Retinal pigment epithelial cell (primary cell): ENCODE measurements at regions not wholly inside any gene's neighbourhood (a gene's known extent, or its start where the extent isn't known, plus 50 kb on each side); places are given as distances from the start of the nearest gene placed in this dataset.

Experiments used
- DNase-seq: peaks from one replicate; pipeline ENCODE4 v3.0.0-alpha.2; 2010; ENCODE audit warnings: low read depth
- H3K4me3 ChIP-seq: 2 replicates; pipeline ENCODE4 v1.5.1; 2011; ENCODE audit warnings: mild to moderate bottlenecking, low read length, control low read depth, moderate library complexity
- TF ChIP-seq, protein P1 (sequence below): conservative IDR thresholded peaks from 2 replicates; pipeline ENCODE4 v1.5.1; 2011; ENCODE audit warnings: low read depth, low read length, control low read depth, inconsistent platforms

DNA sequence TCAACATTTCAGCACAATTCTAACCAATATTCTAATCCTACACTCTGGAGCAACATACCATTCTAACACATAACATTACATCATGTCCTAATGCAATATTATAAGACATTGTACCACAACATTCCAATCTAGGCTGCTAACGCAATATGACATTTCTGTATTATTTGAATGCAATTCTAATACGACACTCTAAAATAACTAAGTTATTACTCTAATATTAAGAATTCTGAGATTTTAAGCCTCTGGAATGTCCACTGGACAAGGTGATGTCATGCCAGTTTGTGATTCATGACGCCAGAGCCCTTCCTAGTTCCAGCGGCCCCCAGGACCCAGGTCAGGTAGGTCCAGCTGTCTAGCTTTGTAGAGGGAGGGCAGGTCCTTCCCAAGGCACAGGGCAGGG is 69.7 kb upstream of the SIRPA start:
- TF ChIP-seq, protein P1, sequence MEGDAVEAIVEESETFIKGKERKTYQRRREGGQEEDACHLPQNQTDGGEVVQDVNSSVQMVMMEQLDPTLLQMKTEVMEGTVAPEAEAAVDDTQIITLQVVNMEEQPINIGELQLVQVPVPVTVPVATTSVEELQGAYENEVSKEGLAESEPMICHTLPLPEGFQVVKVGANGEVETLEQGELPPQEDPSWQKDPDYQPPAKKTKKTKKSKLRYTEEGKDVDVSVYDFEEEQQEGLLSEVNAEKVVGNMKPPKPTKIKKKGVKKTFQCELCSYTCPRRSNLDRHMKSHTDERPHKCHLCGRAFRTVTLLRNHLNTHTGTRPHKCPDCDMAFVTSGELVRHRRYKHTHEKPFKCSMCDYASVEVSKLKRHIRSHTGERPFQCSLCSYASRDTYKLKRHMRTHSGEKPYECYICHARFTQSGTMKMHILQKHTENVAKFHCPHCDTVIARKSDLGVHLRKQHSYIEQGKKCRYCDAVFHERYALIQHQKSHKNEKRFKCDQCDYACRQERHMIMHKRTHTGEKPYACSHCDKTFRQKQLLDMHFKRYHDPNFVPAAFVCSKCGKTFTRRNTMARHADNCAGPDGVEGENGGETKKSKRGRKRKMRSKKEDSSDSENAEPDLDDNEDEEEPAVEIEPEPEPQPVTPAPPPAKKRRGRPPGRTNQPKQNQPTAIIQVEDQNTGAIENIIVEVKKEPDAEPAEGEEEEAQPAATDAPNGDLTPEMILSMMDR, result no peak
- DNase-seq, result peak; percentile 69
- H3K4me3 ChIP-seq, result no peak overlapping the region

DNA sequence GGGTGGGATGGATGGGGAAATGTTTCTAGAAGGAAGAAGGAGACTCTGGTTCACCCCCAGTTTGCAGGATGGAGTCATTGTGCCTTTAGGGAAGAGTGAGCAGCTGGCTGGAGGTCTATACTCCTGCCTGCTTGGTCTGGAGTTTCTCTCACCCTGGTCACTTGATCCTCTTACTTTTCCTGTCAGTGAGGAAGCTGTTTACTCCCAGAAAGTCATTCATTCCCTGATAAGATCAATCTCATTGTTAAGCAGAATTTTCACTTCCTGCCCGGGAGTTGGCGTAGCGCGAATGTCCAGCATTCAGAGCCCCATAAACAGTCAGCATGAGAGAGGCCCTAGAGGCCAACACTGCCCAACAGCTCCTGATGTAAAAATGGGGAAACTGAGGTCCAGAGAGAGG is 70.4 kb upstream of the SIRPA start:
- DNase-seq, result no peak
- H3K4me3 ChIP-seq, result no peak overlapping the region
- TF ChIP-seq, protein P1, result no peak

GRCh38 chr20:1824181-1824580 is 71.0 kb upstream of the SIRPA start:
- no peak overlapping the region for H3K4me3 ChIP-seq
- DNase-seq, result no peak
- TF ChIP-seq, protein P1, result no peak

GRCh38 chr20:1823450-1823844 is 71.8 kb upstream of the SIRPA start:
- no peak for DNase-seq
- H3K4me3 ChIP-seq, result no peak overlapping the region
- TF ChIP-seq, protein P1, result no peak

GRCh38 chr20:1822564-1823449 is 72.4 kb upstream of the SIRPA start:
- TF ChIP-seq, protein P1, result peak; percentile 11
- H3K4me3 ChIP-seq, result no peak overlapping the region
- DNase-seq, result no peak

GRCh38 chr20:1820138-1821079 is 74.8 kb upstream of the SIRPA start:
- DNase-seq, result no peak
- TF ChIP-seq, protein P1, result no peak
- H3K4me3 ChIP-seq, result no peak overlapping the region
